HG02943 (cell line): ENCODE measurements at regions not wholly inside any gene's neighbourhood (a gene's known extent, or its start where the extent isn't known, plus 50 kb on each side); places are given as distances from the start of the nearest gene placed in this dataset.
"Not testable (repeated sequence)": the region's sequence is repeated elsewhere in the genome, so short reads cannot be mapped to it uniquely, and the experiment has no call there.

Experiments
- ATAC-seq: cut with Tn5 transposase; IDR thresholded peaks from one replicate; pipeline ENCODE4 v1.9.1; 2021; ENCODE audit warnings: mild to moderate bottlenecking, low read depth, moderate library complexity; ENCODE audit not compliant: unreplicated experiment

DNA sequence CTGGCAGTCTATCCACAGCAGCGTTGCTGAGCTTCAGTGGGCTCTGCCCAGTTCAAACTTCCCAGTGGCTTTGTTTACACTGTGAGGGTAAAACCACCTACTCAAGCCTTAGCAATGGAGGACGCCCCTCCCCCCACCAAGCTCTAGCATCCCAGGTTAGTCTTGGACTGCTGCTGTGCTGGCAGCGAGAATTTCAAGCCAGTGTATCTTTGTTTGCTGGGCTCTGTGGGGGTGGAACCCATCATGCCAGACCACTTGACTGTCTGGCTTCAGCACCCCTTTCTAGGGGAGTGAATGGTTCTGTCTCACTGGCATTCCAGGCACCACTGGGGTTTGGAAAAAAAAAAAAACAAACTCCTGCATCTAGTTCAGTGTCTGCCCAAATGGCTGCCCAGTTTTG, 249.7 kb upstream of the SYNCRIP start:
- no peak for ATAC-seq

DNA sequence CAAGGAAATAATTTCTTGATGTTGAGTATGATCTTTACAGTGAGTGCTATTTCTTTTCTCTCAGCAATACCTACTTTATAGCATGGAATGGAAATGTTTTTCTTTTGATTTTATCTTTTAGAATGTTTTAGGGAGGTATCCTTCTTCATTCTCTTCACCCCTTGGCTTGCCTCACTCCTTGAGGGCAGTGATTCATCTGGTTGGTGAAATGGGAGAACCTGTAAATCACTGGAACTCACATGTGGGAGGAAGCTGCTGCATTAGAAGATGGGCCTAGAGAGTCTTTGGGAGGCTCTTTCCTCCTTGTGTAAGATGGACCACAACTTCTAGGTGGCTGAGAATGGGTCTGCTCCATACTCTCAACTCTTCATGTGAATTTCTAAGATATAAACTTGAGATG, 244.8 kb upstream of the SYNCRIP start:
- ATAC-seq: no peak

DNA sequence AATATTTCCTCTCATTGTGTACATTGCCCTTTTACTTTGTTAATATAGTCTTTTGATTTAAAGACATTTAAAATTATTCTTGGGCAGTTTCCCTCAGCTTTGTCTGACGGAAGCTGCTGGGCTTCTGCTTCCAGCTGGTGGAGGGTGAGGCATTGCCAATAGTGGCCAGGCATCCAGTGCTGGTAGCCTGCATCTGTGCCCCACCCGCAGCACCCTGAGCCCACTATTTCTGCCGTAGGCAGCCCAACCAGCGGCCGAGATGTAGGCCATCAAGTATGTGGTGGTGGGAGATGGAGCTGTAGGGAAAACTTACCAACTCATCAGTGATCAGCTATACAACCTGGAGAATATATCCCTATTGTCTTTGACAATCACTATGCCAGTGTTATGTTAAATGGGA, 226.0 kb upstream of the SYNCRIP start:
- ATAC-seq: no peak

DNA sequence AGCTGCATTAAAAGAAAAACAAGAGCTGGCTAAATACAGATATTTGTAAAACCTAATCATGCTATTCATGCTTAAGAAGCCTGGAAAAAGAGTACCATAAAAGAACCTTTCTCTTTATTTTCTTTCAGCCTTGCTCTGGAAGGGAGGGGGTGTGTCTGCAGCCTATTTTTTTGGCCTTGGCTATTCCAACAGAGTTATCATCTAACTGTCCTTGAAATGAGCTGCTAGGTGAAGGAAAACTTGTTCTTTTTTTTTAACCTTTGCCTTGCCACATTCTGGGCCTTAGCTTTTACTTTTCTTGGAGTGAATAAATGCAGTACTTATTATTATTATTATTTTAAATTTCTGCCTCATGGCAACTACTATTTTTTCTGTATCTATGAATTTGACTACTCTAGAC, 224.9 kb upstream of the SYNCRIP start:
- ATAC-seq: no peak

DNA sequence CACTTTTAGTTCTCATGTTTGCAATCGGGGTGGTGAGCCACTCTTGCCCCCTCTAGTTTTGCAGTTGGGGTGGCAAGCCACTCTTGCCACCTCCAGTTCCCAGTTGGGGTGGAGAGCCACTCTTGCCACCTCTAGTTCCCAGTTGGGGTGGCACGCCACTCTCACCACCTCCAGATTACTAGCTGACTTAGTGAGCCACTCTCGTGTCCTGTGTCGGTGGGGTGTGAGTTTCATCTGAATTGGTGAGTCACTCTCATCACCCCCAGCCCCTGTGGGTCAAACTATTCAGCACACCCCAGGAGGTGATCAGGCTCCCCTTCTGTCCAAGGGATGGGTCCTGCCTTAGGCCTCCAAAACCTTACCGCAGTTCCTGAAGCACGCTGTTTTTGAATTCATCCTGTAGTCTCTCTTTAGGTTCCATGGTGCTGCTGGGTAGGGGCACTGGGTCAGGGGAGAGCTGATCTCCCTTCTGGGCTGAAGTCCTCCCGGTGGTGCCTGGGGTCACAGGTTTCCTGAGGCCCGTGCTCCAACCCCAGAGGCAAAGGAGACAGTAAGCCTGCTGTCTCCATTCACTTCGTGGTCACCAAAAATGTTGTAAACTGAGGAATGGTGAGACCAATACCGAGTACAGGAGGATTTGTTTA, 224.2 kb upstream of the SYNCRIP start:
- ATAC-seq: no peak

DNA sequence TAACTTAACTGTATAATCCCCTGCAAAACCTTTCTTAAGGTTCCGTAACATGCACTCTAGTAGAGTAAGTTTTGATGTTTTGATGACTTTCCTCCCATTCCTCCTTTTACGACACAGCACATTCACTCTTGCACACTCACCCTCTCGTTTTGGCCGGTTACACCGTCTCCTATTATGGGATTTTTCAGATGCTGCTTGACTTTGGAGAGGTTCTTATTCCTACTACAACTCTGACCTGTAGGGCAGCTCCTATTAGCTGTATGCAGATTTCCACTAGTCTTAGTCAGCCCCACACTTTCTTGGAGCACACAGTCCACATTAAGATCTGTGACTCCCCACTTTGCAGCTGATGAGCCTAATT, 223.7 kb upstream of the SYNCRIP start:
- no peak for ATAC-seq

DNA sequence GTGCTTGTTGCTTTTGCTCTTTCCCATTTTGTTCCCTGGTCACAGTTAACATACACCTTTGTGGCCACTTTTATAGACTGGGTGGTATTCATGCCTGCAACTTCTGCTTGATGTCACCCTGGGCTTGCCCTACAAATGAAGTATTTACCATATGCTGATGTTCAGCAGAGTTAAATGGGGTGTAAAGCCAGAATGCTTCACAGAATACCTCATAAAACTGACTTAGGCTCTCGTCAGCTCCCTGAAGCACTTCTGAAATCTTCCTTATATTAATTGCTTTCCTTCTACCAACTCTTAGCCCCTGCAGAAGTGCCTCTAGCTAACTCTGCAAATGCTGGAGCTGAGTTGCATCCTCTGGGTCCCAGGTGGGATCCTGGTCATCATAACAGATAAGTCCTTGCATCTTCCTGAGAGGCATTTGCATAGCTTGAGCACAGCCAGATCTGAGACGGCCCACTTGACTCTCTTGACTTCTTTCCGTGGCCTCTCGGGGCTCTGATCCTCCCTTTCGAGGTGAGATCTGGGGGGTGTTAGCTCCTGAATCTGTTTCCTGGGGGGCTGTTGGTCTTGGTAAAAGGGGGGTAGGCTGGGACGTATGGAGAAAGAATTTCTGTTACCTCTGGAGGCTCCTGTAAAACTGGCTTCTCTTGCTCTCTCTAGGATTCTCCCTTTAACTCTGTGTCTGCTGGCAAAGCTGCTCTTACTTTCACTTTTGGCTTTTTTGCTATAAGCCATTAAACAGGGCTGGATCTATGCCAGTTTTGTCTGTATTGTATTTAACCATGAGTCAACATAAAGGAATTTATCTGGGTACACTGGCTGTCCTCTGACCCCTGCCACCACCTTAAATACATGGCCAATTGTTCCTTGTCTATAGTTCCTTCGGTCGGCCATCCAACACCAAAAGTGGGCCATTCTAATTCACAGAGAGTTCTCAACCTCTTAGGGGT, 223.0 kb upstream of the SYNCRIP start:
- ATAC-seq: peak; percentile 60

DNA sequence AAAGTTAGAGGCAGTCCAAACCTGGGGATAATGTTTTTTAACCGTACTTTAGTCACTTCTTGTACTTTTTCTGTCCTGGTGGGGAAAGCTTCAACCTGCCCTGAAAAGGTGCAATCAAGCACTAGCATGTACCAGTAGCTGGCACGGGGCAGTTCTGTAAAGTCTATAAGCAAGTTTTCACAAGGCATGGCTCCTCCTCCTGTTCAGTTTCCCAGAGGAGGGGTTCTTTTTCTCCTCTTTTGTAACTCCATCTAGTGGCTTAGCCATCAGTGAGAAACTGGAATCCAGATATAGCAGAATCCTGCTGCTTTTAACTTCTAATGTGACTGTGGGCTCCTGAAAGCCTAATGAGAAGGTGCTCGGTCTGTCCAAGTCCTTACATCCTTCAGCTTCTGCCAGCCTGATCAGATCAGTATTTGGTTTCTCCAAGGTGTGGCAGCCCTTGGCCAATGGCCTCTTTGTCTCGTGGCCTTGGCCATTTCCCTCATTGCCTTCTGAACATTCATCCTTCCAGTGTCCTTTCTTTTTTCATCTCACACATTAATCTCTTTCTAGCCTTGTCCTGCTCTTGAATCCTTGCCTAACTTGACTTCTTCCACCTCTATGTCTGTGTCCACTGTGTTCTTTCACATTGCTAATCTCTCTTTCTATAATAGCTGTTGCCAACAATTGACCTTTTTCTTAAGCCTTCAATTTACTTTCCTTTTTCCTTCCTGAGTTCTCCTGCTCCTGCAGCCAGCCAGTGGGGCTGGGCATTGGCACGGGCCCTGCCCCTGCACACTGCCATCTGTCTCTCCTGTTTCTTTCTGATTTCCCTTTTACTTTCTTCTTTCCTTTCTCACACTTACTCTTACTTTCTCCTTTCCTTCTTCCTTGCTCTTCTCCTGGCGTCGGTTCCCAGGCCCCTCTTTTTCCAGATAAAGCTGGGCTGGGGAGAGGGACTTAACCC, 222.0 kb upstream of the SYNCRIP start:
- no peak for ATAC-seq

DNA sequence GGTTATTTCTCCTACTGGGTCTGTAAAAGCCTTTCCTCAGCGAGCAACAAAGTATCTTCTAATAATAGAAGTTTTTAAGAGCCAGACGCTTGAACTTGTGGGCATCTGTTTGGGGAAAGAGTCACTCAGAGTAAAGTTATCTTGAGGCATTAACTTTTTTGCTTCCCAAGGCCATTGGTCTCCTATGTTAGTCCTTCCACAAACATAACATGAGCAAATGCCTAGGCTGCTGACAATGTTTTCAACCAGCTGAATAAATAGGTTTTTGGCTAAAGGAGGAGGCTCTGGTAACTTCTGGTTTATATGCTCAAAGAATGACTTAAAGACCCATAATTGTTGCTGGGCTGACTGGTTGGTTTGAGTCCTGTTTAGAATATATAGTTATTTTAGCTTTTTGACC, 213.5 kb upstream of the SYNCRIP start:
- ATAC-seq: no peak

DNA sequence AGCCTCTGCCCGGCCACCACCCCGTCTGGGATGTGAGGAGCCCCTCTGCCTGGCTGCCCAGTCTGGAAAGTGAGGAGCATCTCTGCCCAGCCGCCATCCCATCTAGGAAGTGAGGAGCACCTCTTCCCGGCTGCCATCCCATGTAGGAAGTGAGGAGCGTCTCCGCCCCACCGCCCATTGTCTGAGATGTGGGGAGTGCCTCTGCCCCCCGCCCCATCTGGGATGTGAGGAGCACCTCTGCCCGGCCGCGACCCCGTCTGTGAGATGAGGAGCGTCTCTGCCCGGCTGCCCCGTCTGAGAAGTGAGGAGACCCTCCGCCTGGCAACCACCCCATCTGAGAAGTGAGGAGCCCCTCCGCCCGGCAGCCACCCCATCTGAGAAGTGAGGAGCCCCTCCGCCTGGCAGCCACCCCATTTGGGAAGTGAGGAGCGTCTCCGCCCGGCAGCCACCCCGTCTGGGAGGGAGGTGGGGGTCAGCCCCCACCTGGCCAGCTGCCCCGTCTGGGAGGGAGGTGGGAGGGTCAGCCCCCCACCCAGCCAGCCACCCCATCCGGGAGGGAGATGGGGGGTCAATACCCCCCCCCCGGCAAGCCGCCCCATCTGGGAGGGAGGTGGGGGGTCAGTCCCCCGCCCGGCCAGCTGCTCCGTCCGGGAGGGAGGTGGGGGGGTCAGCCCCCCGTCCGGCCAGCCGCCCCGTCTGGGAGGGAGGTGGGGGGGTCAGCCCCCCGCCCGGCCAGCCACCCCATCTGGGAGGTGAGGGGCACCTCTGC, 195.8 kb upstream of the SYNCRIP start:
- not testable (repeated sequence) for ATAC-seq

DNA sequence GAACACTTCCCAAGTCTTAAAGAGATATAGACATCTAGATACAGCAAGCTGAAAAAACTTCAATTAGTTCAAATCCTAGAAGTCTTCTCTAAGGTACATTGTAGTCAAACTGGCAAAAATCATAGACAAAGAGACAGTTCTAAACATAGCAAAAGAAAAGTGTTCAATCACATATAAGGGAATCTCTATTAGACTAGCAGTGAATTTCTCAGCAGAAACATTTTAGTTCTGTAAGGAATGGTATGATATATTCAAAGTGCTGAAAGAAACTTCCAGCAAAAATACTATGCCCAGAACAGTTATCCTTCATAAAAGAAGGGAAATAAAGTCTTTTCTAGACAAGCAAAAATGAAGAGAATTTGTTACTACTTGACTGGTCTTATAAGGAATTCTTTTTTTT, 186.3 kb upstream of the SYNCRIP start:
- no peak for ATAC-seq

DNA sequence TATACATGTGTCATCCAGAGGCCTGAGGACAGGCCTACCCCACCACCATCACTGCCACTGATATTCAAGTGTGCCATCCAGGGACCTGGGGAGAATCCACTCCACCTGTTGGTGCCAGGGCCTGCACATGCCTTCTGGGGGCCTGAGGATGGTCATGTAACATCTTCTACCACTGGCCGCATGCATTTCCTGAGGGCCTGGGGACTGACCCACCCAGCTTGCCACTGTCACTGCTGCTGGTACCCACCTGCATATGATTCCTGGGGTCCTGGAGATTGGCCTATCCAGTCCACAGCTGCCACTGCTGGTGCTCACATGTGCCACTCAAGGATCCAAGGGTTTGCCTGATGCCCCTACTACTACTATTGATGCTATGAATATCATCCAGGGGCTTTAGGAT, 184.3 kb upstream of the SYNCRIP start:
- ATAC-seq: no peak

DNA sequence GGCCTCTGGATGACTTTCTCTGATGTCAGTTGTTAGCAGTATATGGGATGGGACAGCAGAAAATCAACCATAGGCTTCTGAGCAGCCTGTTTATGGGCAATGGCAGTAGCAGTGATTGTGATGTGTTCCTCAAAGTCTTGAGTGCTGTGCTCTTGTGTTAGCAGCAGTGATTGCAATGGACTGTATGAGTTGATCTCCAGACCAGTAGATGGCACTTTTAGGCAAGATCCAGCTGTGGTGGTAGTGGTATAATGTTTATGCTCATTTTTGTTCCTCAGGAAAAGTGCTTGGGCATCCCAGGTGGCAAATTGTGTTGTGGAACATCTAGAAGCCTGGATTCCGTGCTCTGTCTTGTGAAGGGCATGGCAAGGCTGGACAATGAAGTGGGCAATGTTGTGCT, 181.6 kb upstream of the SYNCRIP start:
- no peak for ATAC-seq

DNA sequence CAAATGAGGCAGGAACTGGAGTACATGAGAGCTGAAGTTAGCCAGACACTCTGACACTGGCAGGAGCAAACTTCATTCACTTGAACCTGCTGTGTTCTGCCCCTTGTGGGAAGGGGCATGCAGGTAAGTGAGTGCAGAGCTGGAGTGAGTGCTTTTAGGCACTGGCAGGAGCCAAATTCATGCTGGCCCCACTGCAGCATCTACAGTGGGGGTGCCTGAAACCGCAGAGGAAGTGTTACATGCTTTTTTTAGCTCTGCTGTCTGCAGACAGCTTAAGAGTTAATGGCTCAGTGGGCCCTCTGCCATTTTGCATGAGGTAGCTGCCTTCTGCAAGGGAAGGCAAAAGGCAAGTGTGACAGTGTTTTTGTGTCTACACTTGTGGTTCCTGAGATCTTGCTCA, 167.9 kb upstream of the SYNCRIP start:
- no peak for ATAC-seq

DNA sequence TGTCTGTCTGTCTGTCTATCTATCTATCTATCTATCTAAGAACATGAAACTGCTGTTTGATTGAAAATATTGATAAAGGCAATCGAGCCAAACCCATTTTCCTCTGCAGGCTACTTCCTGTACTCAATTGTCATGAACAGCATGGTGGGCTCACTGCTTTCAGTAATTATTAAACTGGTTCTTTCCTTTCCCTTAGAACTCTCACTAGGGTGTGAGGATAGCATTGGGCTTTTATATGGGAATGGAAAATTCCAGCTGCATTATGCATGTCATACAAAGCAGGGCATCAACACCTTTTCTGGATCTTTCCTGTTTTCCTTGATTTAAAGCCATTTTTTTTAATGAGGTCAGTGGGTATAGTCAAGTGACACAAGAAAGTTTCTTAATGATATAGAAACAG, 161.0 kb upstream of the SYNCRIP start:
- no peak for ATAC-seq

DNA sequence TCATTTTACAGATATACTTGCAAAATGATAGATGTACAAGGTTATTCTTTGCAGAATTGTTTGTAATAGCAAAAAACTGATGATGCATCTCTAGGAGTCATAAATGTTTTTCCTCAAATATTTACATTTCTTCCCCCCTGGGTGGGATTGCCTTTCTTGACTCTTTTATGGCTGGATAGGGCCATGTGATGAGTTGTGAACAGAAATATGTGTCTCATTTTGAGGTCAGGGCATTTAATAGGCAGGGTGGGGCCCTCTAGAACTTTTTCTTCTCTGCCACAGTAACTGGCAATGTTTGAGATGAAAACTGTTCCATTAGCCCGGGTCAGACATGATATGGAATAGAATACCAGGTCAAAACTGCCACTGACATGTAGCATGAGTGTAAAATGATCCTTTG, 159.5 kb upstream of the SYNCRIP start:
- no peak for ATAC-seq

DNA sequence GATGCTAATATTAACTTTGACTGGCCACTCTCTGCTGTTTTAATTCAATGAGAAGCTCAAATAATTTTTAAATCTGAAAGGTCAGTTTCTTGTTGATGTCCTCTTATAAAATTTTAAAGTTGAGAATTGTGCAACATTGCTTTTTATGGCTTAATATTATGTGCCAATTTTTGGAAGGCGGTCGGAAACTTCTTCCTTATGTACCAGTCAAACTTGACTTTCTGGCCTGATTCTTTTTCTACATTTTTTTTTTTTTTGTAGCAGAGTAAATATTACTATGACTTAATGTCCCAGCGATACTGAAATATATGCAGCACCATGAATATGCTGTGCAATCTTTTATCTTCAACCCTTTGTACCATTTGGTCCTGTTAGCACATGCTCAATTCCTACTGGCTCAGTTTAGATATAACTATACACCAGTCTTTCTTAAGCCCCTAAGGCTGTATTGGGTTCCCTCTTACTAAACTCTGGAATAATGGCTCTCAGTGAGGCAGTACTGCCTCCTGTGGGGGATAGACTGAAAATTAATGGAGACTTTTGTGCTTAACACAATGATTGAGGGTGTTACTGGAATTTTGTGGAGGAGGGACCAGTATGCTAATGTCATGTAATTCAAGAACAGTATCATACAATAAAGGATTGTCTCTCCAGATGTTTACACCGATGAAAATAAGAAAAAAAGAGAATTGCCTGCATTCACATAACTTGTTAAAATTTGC, 156.4 kb upstream of the SYNCRIP start:
- no peak for ATAC-seq

DNA sequence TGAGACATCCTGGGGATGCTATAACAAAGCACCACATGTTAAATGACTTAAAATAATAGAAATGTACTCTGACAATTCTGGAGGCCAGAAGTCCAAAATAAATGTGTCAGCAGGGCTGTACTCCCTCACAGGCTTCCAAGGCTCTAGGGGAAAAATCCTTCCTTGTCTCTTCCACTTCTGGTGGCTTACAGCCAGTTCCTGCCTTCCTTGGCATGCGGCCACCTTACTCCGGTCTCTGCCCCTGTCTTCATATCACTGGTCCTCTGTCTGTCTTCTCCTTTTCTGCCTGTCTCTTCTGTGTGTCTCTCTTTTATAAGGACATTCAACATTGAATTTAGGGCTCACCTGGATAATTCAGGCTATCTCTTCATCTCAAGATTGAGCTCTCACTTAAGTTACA, 155.3 kb upstream of the SYNCRIP start:
- ATAC-seq: no peak

DNA sequence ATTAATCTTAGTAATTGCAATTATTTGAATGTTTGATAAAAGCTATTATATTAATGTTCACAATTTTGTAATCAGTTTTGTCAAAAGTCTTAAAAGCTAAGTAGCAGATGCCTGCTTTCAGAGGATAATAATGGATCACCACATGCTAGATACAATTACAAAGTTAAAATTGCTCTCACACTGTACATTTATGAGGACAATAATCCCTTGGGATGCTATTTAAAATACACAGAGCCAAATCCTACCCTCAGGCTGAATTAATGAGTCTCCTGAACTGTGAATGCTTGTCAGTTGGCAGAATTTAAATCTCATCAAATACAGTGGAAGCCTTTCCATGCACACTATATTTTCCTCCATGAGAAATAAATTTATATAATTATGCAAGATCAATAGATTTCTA, 153.3 kb upstream of the SYNCRIP start:
- no peak for ATAC-seq

DNA sequence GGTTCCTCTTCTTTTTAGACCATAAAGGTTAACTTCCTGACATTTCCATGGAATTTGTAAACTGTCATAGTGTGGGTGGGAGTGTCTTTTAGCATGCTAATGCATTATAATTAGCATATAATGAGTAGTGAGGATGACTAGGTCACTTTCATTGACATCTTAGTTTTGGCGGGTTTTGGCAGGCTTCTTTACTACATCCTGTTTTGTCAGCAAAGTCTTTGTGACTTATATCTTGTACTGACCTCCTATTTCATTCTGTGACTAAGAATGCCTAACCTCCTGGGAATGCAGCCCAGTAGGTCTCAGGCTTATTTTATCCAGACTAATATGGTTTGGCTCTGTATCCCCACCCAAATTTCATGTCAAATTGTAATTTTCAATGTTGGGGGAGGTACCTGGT, 149.6 kb upstream of the SYNCRIP start:
- ATAC-seq: no peak
